Hepatocyte (in vitro differentiated cells): ENCODE measurements at regions not wholly inside any gene's neighbourhood (a gene's known extent, or its start where the extent isn't known, plus 50 kb on each side); places are given as distances from the start of the nearest gene placed in this dataset.

Source experiments
- DNase-seq: peaks from one replicate; pipeline ENCODE4 v3.0.0-alpha.2; 2016; ENCODE audit warnings: low spot score
- H2AFZ ChIP-seq: fragments of 200-600 bp; sonication (generic); 2 replicates; pipeline ENCODE4 v1.6.0; 2016; ENCODE audit warnings: antibody characterized with exemption, mild to moderate bottlenecking
- H3K27ac ChIP-seq: fragments of 200-600 bp; sonication (generic); 2 replicates; pipeline ENCODE4 v1.5.1; 2016; ENCODE audit warnings: mild to moderate bottlenecking
- H3K27me3 ChIP-seq: fragments of 200-600 bp; sonication (generic); 2 replicates; pipeline ENCODE4 v1.6.1; 2016
- H3K36me3 ChIP-seq: fragments of 200-600 bp; sonication (generic); replicated peaks from 2 replicates; pipeline ENCODE4 v1.5.1; 2016; ENCODE audit warnings: low read depth; ENCODE audit not compliant: insufficient read depth
- H3K4me1 ChIP-seq: fragments of 200-600 bp; sonication (generic); 2 replicates; pipeline ENCODE4 v1.5.1; 2016; ENCODE audit warnings: mild to moderate bottlenecking, moderate library complexity; ENCODE audit not compliant: insufficient read depth
- H3K4me2 ChIP-seq: fragments of 200-600 bp; sonication (generic); 2 replicates; pipeline ENCODE4 v1.6.0; 2016
- H3K4me3 ChIP-seq: fragments of 200-600 bp; sonication (generic); 2 replicates; pipeline ENCODE4 v1.5.1; 2016; ENCODE audit warnings: mild to moderate bottlenecking
- H3K79me2 ChIP-seq: fragments of 200-600 bp; sonication (generic); 2 replicates; pipeline ENCODE4 v1.6.0; 2017; ENCODE audit warnings: mild to moderate bottlenecking
- H3K9me2 ChIP-seq: fragments of 200-600 bp; sonication (generic); replicated peaks from 2 replicates; pipeline ENCODE4 v1.6.0; 2017; ENCODE audit warnings: mild to moderate bottlenecking; ENCODE audit not compliant: insufficient read depth
- H3K9me3 ChIP-seq: fragments of 200-600 bp; sonication (generic); 2 replicates; pipeline ENCODE4 v1.5.1; 2016; ENCODE audit warnings: low read depth, mild to moderate bottlenecking
- H4K20me1 ChIP-seq: fragments of 200-600 bp; sonication (generic); 2 replicates; pipeline ENCODE4 v1.6.0; 2016; ENCODE audit warnings: mild to moderate bottlenecking; ENCODE audit not compliant: insufficient read depth, poor library complexity, severe bottlenecking
- EZH2 ChIP-seq: fragments of 200-600 bp; sonication (generic); IDR thresholded peaks from 2 replicates; pipeline ENCODE4 v1.6.1; 2016; ENCODE audit warnings: antibody characterized with exemption, mild to moderate bottlenecking, borderline replicate concordance
- EZH2phosphoT487 ChIP-seq: fragments of 200-600 bp; sonication (generic); IDR thresholded peaks from one replicate; pipeline ENCODE4 v1.6.1; 2018; ENCODE audit warnings: antibody characterized with exemption, mild to moderate bottlenecking, low read depth, moderate library complexity; ENCODE audit not compliant: unreplicated experiment, severe bottlenecking
- WGBS: methylation state at CpG from one replicate; pipeline ENCODE4 v1.1.6; 2016; ENCODE audit warnings: low lambda C conversion rate; ENCODE audit errors: missing lambda C conversion rate; 5-methylcytosine and 5-hydroxymethylcytosine counted together
- TF ChIP-seq, protein P1 (sequence below): fragments of 200-600 bp; sonication (generic); IDR thresholded peaks from 2 replicates; pipeline ENCODE4 v1.5.1; 2016; ENCODE audit warnings: antibody characterized with exemption, mild to moderate bottlenecking; ENCODE audit not compliant: poor library complexity

DNA sequence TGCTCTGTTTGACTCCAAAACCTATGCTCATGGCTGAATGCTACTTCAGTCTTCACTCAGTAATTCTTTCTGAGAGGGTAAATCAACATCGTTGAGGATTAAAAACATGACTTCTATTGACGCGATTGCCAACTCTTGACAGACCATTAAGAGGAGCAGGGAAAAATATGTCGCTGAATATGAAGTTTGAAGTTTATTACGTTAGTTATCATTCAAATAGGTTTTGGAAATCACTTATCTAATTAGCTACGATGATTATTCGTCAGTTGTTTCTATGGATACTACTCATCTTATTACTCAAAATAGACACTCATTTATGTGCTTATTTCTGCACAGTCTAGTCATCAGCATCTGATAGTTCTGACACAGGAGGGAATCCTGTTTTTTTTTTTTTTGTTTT, 279.2 kb upstream of the TBL1XR1 start:
- H3K9me3 ChIP-seq = no peaks in the 10 kb centered on the region
- DNase-seq = no peak
- no peaks in the 10 kb centered on the region for H3K36me3 ChIP-seq
- H3K79me2 ChIP-seq = no peaks in the 10 kb centered on the region
- no peak overlapping the region for H3K27ac ChIP-seq
- no peak overlapping the region for H3K4me3 ChIP-seq
- WGBS = 95% methylated on average over 7 of the region's 7 CpGs
- H4K20me1 ChIP-seq = no peaks in the 10 kb centered on the region
- H3K27me3 ChIP-seq = no peaks in the 10 kb centered on the region
- peaks cover 17% of the 10 kb centered on the region for H3K4me1 ChIP-seq
- no peak overlapping the region for H3K4me2 ChIP-seq
- TF ChIP-seq EZH2phosphoT487 (no peak), EZH2 (no peak)
- TF ChIP-seq, protein P1, sequence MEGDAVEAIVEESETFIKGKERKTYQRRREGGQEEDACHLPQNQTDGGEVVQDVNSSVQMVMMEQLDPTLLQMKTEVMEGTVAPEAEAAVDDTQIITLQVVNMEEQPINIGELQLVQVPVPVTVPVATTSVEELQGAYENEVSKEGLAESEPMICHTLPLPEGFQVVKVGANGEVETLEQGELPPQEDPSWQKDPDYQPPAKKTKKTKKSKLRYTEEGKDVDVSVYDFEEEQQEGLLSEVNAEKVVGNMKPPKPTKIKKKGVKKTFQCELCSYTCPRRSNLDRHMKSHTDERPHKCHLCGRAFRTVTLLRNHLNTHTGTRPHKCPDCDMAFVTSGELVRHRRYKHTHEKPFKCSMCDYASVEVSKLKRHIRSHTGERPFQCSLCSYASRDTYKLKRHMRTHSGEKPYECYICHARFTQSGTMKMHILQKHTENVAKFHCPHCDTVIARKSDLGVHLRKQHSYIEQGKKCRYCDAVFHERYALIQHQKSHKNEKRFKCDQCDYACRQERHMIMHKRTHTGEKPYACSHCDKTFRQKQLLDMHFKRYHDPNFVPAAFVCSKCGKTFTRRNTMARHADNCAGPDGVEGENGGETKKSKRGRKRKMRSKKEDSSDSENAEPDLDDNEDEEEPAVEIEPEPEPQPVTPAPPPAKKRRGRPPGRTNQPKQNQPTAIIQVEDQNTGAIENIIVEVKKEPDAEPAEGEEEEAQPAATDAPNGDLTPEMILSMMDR = no peak
- no peak overlapping the region for H2AFZ ChIP-seq
- no peaks in the 10 kb centered on the region for H3K9me2 ChIP-seq

- Histone ChIP-seq H3K27ac (no peak overlapping the region), H3K4me1 (peaks cover 17% of the 10 kb centered on the region), H3K9me3 (no peaks in the 10 kb centered on the region), H3K36me3 (no peaks in the 10 kb centered on the region), H3K9me2 (no peaks in the 10 kb centered on the region), H3K4me2 (no peak overlapping the region), H3K79me2 (no peaks in the 10 kb centered on the region), H2AFZ (no peak overlapping the region), H3K4me3 (no peak overlapping the region), H4K20me1 (no peaks in the 10 kb centered on the region), H3K27me3 (no peaks in the 10 kb centered on the region)
- DNase-seq = no peak
- no peak for TF ChIP-seq EZH2
- no peak for TF ChIP-seq EZH2phosphoT487
- TF ChIP-seq, protein P1 = no peak
- 90% methylated on average over 6 of the region's 6 CpGs for WGBS
Measured at GRCh38 chr3:177476921-177477435, 279.7 kb upstream of the TBL1XR1 start.

DNA sequence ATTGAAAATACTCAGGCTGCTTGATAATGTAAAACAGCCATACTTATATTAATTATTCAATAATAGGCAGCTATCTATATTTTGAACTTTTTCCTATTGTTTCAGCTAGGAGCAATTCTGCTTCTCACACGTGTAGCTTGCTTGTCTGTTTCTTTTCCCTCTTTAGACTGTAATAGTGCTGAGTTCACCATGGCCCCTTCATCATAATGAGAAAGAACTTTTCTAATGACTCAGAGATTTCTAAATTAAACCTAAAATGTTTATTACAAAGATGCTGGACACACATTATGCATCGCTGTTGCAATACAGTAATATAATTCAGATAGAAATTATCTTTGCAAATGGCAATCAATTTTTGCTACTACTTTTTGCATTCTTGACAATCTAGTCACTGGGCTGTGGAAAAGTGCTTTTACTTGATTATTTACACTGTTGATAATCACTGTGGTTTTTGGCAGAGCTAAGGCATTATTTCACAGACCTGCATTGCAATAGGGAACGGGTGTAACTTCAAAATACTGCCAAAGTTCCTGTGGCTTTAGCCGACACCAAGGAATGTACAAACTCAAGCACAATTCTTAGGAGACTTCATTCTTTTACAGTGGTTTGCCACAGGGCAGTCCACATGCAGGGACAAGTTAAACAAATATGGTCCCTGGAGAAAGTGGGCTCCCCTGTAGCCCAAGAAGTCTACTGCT, 281.0 kb upstream of the TBL1XR1 start:
- Histone ChIP-seq H3K9me2 (no peaks in the 10 kb centered on the region), H3K4me3 (no peak overlapping the region), H4K20me1 (no peaks in the 10 kb centered on the region), H3K27me3 (no peaks in the 10 kb centered on the region), H3K36me3 (no peaks in the 10 kb centered on the region), H3K9me3 (no peaks in the 10 kb centered on the region), H3K4me1 (peaks cover 17% of the 10 kb centered on the region), H3K79me2 (no peaks in the 10 kb centered on the region), H3K27ac (peak overlapping the region; percentile 38), H2AFZ (no peak overlapping the region), H3K4me2 (peak overlapping the region; percentile 37)
- peak; percentile 36 for DNase-seq
- TF ChIP-seq EZH2phosphoT487 (no peak), EZH2 (no peak)
- TF ChIP-seq, protein P1 = no peak
- 40% methylated on average over 4 of the region's 4 CpGs for WGBS
